Amniotic stem cell (primary cell): ENCODE measurements at regions not wholly inside any gene's neighbourhood (a gene's known extent, or its start where the extent isn't known, plus 50 kb on each side); places are given as distances from the start of the nearest gene placed in this dataset.
"Not testable (repeated sequence)": the region's sequence is repeated elsewhere in the genome, so short reads cannot be mapped to it uniquely, and the experiment has no call there.

Experiments
- DNase-seq: peaks from one replicate; lab custom pipeline; 2025; lab: John Stamatoyannopoulos, UW

DNA sequence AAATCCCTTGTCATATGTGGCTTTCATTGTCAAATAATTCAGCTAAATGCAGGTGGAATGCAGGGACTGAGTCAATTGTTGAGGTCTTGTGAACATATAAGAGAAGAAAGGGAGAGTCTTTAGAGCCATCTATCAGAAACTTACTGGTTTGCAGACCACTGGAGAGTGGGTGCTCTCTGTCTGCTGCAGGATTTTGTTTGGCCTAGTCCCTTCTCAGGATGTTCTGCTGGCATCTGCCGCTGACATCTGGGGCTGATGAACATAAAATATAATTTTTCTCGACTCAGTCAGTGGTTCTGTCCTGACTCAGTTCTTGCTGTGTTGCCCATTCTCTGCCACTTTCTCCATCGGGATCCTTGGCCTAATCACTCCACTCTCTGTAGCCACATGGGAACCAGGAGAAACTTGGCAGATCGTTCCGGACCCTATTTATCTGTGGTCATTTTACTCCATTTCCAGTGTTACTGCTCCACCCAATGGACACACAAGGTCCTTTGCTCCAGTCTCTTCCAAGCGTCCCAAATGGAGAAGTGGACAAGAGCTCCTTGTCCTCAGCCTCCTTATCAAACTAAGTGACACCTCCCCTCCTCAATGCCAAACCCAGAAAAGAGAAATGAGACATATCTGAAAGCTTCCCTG is 436.2 kb downstream of the FAT4 start:
- DNase-seq, result peak; percentile 8

DNA sequence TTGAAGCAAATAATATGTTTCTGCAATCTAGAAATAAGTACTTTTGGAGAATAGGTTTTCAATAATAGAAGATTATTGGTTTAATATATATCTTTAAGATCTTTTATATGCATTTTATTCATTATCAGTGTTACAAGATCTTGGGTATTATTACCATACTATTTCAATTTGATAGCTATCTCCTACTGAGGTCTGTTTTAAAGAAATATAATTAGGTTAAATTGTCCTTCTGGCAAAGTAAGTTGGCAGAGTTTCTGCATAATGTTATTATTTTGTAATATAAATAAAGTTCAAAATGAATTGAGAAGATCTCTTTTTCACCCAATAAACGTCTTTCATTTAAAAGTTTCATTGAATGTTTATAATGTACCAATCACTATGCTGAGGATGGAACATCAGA is 443.7 kb downstream of the FAT4 start:
- no peak for DNase-seq

DNA sequence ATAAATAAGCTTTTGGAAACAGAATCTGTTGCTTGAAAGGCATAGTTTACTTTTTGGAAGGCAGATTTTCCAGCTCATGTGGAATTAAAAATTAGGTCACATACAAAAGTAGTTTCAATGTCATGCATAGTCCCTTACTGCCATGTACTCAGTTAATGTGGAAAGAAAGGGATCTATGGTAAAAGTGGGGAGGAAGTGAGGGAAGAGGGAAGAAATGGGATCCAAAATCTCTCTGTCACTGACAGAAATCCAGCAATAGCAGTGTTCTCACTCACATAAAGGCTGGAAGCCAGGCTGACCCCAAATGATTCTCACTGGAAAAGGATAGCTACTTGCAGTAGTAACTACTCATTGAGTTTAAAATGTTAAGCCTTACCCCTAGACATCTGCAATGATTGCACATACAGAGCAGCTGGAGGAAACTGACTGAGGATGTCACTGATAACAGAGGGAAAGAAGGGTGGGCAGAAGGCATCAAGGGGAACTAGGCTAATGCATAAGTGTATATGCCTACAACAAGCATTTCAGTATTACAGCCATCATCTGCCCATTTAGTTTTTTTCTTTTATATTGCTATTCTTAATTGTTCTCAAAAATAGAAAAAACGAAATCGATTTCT is 445.6 kb downstream of the FAT4 start:
- DNase-seq, result no peak

DNA sequence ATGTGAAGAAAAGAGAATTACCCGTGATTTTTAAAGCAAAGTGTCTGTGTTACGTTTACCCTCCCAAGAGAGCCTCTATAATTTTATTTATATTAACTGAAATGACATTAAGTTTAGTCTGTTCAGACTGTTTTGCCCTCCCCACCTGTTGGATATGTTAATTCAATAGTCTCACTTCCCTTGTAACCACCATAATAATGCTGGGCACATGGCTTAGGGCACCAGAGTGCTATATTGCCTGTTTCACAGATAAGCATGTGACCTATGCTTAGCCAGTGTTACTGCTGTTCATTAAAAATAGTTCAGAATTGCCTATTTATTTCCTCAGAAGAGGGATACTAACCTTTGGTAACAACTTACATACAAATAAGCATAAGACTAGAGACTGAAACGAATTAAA is 446.2 kb downstream of the FAT4 start:
- DNase-seq, result no peak

DNA sequence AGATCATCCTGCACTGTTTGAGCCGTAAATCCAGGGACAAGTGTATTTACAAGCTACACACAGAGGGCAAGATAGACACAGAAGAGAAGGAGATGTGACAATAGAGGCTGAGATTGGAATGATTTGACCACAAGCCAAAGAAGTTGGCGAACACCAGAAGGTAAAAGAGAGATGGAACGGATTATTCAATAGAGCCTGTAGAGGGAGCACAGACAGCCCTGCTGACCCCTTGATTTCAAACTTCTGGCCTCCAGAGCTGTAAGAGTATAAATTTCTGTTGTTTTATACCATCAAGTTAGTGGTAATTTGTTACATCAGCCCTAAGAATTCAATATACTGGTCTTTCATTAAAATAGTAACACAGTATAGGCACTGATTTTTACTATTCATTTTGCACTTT is 447.8 kb downstream of the FAT4 start:
- DNase-seq, result no peak

DNA sequence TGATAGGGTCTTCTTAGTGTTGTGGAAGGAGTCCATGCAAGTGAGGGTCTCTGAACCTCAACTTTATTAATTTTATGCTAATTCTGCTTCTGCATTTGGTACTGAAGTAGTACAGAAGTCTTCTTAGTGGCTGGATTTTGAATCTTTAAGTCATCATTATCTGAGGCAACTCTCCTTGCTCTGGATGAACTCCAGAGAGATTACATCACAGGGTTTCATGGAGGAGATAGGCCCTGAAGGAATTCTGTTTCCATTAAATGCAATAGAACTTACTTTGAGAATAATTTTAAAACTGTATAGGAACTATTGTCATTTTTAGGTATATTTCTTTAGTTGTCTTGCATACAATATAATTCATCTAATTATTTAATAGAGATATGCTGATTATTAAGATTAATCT is 451.2 kb downstream of the FAT4 start:
- DNase-seq, result no peak

DNA sequence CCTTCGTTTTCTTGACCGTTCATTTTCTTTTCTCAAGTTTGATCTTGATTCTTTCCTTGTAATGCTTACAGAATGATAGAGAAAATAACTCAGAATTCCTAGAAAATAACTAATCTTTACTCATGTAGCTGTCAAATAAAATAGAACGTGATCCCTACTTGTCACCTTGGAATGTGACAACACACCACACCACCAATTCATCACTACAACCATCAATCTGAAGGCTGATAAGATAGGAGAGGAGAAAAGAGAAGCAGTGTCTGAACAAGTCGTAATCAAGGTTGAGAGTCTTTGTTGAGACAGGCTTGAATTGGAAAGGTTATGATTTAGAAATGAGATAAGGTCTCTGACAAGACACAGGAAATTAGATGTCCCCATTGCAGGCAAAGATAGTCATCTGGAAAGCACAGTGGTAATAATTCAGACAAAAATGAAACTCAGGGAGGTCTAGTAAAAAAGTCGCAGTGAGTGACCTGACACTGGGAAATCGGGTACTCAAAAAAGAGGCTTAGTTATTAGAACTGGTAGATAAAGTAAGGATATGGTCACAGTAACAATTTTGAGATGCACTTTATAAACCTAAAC is 456.2 kb downstream of the FAT4 start:
- DNase-seq, result no peak

DNA sequence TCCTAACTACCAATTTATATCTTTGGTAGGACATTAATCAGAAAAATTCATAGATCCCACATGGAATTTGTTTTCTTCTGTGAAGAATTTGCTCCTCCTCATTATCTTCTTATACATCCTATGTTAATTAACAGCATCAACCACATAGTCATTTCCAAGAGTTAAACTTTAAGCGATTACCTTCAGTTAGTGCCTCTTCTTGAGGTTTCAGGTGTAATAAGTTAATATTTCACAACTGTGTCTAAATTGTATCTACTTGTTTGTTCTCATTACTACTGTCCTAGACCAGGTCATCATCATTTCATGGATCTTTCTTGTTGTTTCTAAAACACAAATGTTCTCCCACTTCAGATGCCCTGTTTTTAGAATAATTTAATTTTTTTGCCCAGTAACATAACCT is 457.9 kb downstream of the FAT4 start:
- DNase-seq, result no peak

DNA sequence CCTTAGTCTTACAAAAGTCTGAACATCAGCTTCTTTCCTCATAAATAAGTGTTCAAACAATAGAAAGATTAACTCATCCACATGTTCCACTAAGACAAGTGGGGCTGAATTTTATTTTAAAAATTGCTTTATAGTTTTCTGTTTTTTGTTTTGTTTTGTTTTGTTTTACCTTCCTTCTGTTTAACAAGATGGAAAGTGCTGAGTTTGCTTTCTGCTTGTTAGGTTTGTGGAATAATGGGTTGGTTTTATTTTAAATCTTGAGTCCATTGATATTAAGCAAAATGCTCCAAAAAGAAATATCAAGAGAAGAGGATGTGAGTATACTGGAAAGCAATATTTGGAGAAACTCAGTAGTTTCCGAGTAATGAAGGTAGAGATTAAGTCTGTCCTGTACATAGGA is 458.7 kb downstream of the FAT4 start:
- no peak for DNase-seq

DNA sequence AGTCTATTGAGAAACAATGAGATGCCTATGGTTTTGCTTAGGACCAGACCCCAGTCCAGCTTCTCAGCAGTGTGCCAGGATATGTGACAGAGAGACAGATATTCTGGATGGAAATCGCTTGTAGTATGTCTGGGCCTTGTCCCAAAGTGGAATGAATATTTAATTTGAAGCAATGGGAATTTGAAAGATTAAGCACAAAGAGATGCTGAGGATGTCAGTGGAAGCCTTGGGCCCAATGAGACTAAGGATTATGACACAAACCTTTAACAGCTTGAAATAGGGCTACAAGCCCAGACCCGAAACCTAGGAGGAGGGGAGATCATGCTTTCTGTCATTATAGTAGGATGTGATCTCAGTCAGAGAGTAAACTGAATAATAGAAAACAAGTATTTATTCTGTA is 459.2 kb downstream of the FAT4 start:
- DNase-seq, result no peak

DNA sequence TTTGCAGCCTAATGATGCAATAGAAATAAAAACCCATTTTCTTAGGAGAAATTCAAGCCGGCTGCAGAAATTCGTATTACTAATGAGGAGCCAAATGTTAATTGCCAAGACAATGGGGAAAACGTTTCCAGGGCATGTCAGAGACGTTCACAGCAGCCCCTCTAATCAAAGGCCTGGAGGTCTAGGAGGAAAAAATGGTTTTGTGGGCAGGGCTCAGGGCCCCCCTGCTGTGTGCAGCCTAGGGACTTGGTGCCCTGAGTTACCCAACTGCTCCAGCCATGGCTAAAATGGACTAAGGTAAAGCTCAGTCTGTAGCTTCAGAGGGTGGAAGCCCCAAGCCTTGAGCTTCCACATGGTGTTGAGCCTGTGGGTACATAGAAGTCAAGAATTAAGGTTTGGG is 461.4 kb downstream of the FAT4 start:
- no peak for DNase-seq

DNA sequence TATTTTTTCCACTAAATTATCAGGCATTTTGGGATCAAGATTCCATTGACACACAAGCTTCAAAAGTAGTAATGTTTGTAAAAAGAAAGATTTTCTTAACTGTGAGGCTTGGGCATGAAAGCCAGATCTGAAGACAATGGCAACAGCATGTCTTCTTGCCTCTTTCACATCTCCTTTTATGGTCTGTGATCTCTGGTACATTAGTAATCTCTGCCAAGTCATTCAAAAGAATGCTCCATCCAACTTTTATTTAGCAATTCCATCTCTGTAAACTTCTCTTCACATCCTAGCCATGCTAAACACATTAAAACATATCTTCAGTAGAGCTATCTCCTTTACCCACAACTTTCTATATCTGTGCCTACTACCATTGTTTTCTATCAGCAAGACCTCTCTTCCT is 465.4 kb downstream of the FAT4 start:
- no peak for DNase-seq

DNA sequence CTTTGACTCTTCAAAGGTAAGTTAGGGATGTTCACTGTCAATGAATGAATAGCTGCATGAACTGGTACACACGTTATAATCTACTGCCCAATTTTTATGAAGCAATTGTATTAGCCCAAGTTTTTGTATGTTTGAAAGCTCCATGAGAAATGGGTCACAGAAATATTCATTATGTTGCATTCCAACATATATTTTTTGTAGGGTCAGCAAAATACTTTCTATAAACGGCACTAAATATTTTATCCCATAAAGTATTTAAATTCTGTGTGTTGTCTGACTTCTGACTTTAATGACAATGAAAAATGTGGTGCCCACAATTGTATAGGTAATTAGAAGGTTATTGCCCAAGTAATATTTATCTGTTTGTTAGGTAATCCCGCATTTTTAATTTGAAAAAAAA is 466.0 kb downstream of the FAT4 start:
- DNase-seq, result no peak

DNA sequence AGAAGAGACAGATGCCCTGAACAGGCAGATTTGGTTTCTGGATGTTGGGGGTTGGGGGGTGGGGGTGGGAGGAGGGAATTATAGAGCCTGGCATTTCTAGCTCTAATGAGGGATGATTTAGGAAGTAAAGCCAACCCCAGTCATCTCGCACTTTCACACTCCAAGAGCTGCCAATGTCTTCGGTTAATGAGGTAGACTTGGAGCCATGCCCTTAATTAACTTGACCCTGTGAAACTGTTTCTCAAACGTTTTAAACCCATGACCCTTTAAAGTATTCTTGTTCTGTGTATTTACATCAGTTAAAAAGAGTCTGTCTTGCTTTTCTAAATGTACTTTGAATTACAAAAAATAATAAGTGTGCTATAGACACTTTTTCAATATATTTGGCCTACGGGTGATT is 466.9 kb downstream of the FAT4 start:
- DNase-seq, result no peak

DNA sequence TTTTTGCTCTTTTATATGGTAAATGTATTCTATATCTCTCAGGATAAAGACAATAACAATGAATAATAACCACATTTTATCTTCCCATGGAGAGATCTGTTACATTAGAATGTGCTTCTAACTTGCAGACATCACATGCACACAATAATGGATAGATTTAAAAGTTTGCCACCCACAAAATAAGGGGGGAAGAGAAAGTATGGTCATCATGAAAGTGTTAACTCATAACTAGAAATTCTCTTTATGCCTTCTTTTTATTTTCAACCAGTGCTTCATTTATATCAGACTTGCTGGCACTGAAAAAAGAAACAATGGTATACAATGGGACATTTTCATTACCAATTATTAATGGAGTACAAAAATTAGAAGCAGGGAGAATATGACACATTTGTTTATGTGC is 470.0 kb downstream of the FAT4 start:
- DNase-seq, result no peak

DNA sequence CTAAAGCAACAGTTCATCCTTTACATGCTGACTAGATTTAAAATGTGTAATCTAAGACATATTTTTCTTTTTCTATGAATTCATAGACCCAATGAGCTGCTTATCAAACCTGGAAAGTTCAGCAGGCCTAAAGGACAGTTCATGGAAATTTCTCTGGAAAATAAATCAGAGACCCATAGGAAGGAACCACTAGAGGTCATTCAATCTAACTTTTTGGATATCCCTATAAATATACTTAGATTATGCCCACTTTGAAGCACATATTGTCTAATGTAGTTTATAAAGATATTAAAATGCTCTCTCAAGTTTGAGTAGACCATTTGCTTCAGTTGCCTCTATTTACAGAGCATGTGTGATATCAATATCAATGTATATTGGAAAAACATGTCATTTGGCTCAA is 473.0 kb downstream of the FAT4 start:
- no peak for DNase-seq

DNA sequence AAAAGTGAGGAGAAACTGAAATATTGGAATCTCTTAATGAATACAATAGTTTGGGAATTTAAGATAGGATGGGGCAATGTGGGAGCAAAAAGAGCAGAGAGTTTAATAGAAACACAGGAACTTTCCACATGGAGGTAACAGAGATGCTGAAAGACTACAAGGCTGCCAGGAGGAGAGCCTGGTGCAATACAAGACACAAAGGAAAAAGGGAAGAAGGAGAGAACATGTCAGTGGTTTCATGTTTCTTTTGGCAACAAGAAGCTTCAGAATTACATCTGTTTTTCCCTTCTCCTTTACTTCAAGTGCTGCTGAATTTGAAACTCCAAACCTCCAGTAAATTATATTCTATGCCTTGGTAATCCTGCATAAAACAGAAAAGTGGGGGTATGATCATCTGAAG is 474.3 kb downstream of the FAT4 start:
- DNase-seq, result no peak

DNA sequence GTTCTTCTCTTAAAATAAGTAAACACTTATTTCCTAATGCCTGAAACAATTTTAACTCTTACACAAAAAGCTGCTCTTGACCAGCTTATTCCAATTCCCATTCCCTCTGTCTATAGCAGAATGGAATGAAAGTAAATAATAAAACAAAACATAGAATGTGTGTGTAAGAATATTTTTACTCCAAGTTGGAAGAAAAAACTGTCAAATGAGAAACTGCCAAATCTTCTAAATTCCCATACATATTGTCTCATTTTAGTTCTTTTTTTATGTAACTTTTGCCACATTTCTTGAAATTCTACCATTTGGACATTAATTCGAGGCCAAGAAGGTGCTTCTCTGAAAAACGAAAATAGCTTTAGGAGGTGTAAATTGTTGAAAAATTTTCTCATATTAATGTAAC is 477.1 kb downstream of the FAT4 start:
- no peak for DNase-seq

DNA sequence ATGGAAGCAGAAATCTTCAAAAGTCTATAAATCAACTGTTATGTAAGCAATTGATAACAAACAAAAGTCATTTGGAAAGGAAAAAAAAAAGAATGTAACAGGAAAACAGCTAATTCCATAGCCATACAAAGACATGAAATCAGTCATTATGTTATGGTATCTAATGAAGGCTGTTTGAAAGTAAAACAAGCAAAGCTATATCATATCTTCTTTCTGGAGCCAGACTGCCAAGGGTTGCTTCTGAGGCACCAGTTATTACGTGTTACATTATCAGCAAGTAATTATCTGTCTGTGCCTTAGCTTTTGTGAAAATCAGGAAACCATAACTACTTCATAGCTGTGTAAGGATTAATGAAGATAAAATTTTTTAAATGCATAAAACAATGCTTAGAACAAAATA is 480.2 kb downstream of the FAT4 start:
- DNase-seq, result no peak

DNA sequence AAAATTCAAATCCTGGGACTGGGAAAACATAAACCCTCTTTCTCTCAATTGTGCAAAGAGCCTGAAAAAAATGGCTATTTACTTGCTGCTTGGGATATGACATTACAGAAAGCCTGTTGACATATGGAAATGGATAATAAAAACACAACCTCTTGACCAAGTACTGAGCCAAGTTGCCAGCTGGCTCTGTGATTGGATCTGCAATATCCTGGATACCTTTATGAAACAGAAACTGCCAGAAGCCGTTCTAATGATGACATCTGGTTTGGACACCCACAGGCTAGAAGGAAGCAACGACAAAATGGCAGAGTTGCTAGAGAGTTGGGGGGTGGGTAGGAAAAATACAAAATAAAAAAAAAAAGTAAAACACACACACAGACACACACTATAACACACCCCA is 481.4 kb downstream of the FAT4 start:
- DNase-seq, result no peak

DNA sequence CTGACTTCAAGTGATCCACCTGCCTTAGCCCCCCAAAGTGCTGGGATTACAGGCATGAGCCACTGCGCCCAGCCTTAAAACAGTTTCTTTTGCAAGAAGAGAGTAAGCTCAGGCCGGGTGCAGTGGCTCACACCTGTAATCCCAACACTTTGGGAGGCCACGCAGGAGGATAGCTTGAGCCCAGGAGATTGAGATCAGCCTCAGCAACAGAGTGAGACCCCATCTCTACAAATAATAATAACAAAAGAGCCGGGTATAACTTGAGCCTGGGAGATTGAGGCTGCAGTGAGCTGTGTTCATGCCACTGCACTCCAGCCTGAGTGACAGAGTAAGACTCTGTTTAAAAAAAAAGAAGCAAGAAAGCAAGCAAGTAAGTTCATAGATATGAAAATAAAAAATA is 482.9 kb downstream of the FAT4 start:
- DNase-seq, result not testable (repeated sequence)

DNA sequence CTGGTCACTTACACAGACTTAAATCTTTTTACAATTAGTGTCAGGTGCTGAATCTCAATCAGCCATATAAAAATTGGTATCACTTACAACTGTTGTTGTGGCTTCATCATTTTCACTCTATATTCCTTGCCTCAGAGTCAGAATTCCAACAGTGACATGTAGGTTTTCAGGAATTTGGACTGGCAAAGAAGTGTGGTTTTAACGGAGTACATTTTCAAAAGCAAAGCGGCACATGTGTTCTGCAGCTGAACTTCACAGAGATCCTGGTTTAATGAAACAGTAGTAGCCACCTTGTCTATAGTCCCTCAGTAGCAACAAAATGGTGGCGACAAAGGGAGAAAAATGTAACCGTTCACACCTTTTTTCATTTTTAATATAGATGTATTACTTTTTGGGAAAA is 486.6 kb downstream of the FAT4 start:
- DNase-seq, result no peak

DNA sequence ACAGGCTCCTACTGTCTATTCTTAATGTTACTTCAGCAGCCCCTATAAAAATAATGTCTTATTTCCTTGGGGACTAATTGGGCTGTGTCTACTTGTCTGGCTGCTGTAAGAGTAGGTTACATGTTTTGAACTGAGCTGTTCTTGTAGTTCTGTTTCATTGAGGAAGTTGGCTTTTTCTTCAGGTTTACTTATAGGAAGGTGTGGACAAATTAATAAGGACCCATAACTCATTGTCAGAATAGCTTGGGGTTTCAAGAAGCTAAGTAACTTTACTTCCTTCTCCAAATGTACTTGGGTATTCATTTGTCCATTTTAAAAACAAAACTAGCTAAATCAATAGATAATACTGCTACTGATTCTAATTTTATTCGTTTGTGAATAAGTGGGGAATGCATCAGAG is 487.2 kb downstream of the FAT4 start:
- no peak for DNase-seq

DNA sequence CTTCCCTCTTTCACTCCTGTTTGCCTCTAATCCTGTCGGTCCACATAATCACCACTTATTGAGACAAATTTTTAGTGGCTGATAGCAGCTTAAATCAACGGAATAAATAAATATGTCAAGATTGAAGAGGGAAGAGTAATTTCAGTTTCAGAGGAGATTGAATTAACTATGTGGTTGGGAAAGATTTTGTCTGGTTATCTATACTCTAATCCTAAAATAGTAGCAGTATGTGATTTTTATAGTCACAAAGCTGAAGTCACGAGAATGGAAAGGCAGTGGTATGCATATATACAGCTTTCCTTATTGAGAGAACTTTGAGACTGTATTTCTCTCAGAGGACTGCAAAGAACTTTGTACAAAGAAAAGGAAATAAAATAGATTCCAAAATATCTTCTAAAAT is 493.3 kb downstream of the FAT4 start:
- no peak for DNase-seq
